Stimulated activated naive B cell treated with anti-CD40 and anti-IgM and Interleukin-4, amounts not matched to agents 10 μg/mL and 1 μg/mL and 100 μg/mL, for 72 hours (primary cell): ENCODE measurements at regions not wholly inside any gene's neighbourhood (a gene's known extent, or its start where the extent isn't known, plus 50 kb on each side); places are given as distances from the start of the nearest gene placed in this dataset.

Experiments
- ATAC-seq, 2 donors: fragments of 150-1000 bp; cut with Tn5 transposase; replicated peaks; 2 replicates each; pipeline ENCODE4 v1.10.0; 2021; ENCODE audit warnings: moderate library complexity in 1 of 2
- DNase-seq: peaks from one replicate; pipeline ENCODE4 v3.0.0; 2021
- H3K27ac Mint-ChIP-seq: one replicate; pipeline ENCODE4 v1.8.0; 2022; ENCODE audit warnings: mild to moderate bottlenecking, mixed read lengths
- H3K27me3 Mint-ChIP-seq, 2 donors: one replicate each; pipeline ENCODE4 v1.8.0; 2022; ENCODE audit warnings: mixed read lengths in 2 of 2
- H3K36me3 Mint-ChIP-seq, 2 donors: one replicate each; pipeline ENCODE4 v1.8.0; 2022; ENCODE audit warnings: mixed read lengths in 2 of 2, mild to moderate bottlenecking in 1 of 2
- H3K4me1 Mint-ChIP-seq, 2 donors: one replicate each; pipeline ENCODE4 v1.8.0; 2022; ENCODE audit warnings: mixed read lengths in 2 of 2, mild to moderate bottlenecking in 1 of 2
- H3K4me3 Mint-ChIP-seq, 2 donors: one replicate each; pipeline ENCODE4 v1.8.0; 2022; ENCODE audit warnings: mild to moderate bottlenecking in 2 of 2, mixed read lengths in 2 of 2, moderate library complexity in 1 of 2
- H3K9me3 Mint-ChIP-seq, 2 donors: one replicate each; pipeline ENCODE4 v1.8.0; 2022; ENCODE audit warnings: mixed read lengths in 2 of 2, mild to moderate bottlenecking in 1 of 2

DNA sequence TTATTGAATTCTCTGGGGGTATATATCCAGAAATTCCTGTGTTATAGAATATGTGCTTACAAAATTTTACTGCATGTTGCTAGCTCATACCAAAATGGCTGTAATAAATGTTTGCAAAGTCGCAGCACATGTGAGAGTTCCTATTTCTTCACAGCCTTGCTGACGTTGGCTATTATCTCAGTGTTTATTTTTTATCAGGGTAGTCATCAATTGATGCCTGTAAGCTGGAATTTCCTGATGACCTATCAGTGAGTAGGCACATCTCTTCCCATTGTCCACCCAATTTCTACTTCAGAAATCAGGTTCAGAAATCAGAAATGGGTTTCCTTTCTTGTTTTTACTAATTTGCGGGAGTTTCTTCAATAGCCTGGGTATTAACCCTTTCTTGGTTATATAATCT, 268.1 kb upstream of the FZD8 start:
- Mint-ChIP-seq H3K36me3 (no peaks in the 10 kb centered on the region), H3K9me3 (peaks cover 0 to 1% of the 10 kb centered on the region in 2 donors), H3K4me1 (no peaks in the 10 kb centered on the region), H3K27me3 (peaks cover 0 to 4% of the 10 kb centered on the region in 2 donors), H3K4me3 (no peak overlapping the region), H3K27ac (no peak overlapping the region)
- ATAC-seq (no peak), DNase-seq (no peak)

DNA sequence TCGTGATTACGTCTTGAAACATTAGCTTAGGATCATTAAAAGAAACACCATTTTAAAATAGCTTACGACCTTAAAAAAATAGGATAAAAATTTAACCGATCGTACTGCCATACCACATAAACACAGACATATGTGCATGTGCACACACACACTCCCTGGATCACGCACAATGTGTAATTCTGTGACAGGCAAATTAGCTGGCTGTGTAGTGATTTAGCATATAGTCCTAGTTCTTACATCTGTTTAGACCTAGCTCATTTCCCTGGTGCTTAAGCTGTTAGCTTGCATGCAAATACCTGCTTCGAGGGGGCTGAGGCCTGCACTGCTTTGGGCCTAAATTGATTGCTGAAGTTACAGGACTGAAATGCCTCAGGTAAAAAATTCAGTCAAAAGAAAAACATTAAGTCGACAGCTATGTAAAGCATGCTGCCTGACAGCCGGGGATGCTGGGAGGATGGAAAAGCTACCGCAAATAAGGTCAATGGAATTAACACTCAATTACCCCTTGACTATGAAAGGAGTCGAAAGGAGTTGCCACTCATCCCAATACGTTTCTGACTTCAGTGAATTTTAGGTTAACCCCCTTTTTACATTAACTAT, 267.1 kb upstream of the FZD8 start:
- ATAC-seq, result no peak
- peaks cover 0 to 4% of the 10 kb centered on the region in 2 donors for H3K27me3 Mint-ChIP-seq

DNA sequence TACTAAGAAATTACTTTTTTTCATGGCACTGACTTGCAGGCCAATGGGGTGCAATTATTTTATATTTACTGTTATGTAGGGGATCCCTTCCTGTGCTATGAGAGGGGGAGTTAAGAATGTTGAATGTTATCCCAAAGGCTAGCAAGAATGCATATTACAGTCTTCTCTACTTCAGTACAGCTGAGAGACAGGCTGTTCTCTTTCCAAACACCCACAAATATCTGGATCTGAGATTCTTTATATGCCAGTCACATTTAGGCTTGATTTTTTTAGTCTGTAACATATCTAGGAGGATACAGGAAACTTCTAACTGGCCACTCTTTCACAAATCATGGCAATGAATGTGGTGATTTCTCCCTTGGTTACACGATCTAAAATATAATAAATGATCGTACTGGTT, 266.4 kb upstream of the FZD8 start:
- no peak for DNase-seq
- Mint-ChIP-seq H3K36me3 (no peaks in the 10 kb centered on the region), H3K9me3 (peaks cover 0 to 1% of the 10 kb centered on the region in 2 donors), H3K27ac (no peak overlapping the region), H3K27me3 (peaks cover 0 to 4% of the 10 kb centered on the region in 2 donors), H3K4me1 (no peaks in the 10 kb centered on the region), H3K4me3 (no peak overlapping the region)
- no peak for ATAC-seq

More for the DNA sequence above, 267.1 kb upstream of the FZD8 start:
- DNase-seq, result no peak
- no peaks in the 10 kb centered on the region for H3K4me1 Mint-ChIP-seq
- no peak overlapping the region for H3K27ac Mint-ChIP-seq
- peaks cover 0 to 1% of the 10 kb centered on the region in 2 donors for H3K9me3 Mint-ChIP-seq
- no peak overlapping the region for H3K4me3 Mint-ChIP-seq
- no peaks in the 10 kb centered on the region for H3K36me3 Mint-ChIP-seq

DNA sequence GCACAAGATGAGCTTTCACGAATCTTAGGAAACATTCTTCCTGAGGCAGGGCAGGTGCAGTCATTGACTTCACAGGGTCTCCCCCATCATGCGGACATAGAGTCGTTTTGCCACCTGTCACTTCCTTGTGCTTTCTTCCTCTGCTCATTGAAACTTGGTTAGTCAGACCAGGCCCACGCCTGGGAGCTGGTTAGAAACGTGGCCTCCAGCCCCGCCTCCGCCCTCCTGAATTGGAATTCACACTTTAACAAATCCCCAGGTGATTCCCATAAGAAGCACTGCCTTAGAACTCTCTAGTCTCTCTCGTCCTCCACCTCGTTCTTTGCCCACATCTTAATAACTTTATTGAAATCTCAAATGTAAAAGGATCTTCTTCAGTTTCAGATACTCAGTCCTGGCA, 265.5 kb upstream of the FZD8 start:
- Mint-ChIP-seq H3K27ac (no peak overlapping the region), H3K9me3 (peaks cover 0 to 1% of the 10 kb centered on the region in 2 donors), H3K4me1 (no peaks in the 10 kb centered on the region), H3K27me3 (peaks cover 0 to 4% of the 10 kb centered on the region in 2 donors), H3K4me3 (no peak overlapping the region), H3K36me3 (no peaks in the 10 kb centered on the region)
- DNase-seq (no peak), ATAC-seq (no peak)

DNA sequence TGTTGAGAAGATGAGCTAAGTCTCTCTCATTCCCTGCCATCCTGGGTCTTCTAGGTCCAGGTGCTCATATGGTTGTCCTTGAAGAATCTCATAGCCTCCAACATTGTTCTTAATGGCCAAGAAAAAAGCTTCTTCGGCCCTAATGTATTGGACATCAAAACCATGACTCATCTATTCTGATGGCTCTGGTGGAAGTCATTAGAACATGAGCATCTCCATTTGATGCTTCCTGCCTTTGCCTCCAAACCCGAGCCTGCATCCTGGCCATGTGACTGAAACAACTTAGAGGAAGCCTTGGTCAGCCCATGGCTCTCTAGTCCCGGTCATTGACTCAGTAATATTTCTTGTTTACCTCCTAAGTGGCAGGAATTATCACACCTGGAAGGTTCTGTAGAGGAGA, 264.1 kb upstream of the FZD8 start:
- Mint-ChIP-seq H3K4me1 (no peaks in the 10 kb centered on the region), H3K9me3 (peaks cover 0 to 1% of the 10 kb centered on the region in 2 donors), H3K36me3 (no peaks in the 10 kb centered on the region), H3K4me3 (no peak overlapping the region), H3K27ac (no peak overlapping the region), H3K27me3 (no peaks in the 10 kb centered on the region)
- DNase-seq (no peak), ATAC-seq (no peak)

DNA sequence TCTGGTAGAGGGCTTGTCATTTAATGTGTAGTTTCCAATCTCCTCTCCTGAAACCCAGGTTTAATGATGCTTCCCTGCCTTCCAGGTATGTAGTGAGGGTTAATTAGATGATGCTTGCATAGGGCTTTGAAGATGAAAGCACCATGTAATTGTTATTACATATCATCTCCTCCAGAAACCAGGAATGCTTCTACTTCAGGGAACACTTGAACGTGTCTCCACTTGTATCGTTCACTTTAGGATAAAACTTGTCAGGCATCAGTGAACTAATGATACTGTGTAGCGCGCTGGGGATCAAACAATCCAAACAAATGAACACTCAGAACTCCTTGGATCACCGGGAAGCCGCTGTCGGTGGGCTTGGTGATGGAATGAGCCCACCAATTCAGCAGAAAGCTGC, 260.9 kb upstream of the FZD8 start:
- no peaks in the 10 kb centered on the region for H3K36me3 Mint-ChIP-seq
- H3K4me1 Mint-ChIP-seq, result no peaks in the 10 kb centered on the region
- ATAC-seq (no peak), DNase-seq (no peak)
- no peaks in the 10 kb centered on the region for H3K27me3 Mint-ChIP-seq
- no peak overlapping the region for H3K4me3 Mint-ChIP-seq
- H3K27ac Mint-ChIP-seq, result no peak overlapping the region
- peaks cover 0 to 5% of the 10 kb centered on the region in 2 donors for H3K9me3 Mint-ChIP-seq

DNA sequence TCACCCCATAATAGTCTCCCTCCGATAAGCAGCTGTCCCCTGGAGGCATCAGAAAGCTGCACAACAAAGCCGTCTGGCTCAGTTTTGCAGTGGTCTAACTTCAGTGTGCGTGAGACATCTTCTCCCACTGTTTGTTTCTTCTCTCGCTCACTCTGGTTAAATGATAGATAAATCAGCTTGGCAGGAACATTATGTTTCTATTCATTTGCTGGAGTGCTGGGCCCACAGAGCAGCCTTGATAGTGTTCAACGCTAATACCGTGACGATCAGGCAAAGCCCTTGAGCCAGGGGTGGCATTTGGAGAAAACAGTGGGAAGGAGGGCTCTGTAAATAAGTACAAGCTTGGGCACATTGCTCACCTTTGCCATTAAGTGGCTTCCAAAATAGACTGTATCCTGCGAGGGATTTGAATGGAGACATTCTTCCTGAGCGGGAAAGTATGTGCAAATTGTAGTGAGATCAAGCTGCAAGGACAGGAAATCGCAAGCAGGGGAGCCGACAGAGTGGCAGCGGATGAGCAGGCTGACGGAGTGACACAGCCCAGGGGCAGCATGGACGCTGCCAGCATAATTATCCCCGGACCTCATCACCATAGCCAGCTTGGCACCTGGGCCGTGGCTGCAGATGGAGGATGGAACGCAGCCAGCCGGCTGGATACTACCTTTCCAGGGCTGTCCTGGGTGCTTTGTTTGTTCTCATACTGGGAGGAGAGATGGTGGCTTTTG, 256.8 kb upstream of the FZD8 start:
- ATAC-seq (no peak), DNase-seq (no peak)
- Mint-ChIP-seq H3K4me3 (no peak overlapping the region), H3K4me1 (no peaks in the 10 kb centered on the region), H3K9me3 (peaks cover 4% of the 10 kb centered on the region in 2 donors), H3K27ac (no peak overlapping the region), H3K36me3 (no peaks in the 10 kb centered on the region), H3K27me3 (no peaks in the 10 kb centered on the region)

DNA sequence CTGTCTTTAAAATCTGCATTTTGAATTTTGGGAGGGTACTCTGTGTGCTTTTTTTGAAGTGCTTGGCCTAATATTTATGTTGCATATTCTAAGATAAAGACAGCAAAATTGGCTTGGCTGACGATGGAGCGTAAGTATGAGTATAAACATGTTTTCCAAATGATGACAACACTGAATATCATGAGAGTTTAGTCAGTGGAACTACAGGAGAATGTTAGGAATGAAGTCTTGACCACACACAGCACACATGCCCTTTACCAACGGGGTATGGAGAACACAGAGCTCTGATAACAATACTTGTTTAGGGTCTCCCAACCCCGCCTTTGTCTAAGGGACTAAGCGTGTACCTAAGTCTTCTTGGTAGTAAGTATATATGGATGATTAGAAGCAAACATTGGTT, 253.9 kb upstream of the FZD8 start:
- H3K4me1 Mint-ChIP-seq, result no peaks in the 10 kb centered on the region
- no peak for ATAC-seq
- peaks cover 4% of the 10 kb centered on the region in 2 donors for H3K9me3 Mint-ChIP-seq
- no peaks in the 10 kb centered on the region for H3K36me3 Mint-ChIP-seq
- DNase-seq, result no peak
- no peaks in the 10 kb centered on the region for H3K27me3 Mint-ChIP-seq
- no peak overlapping the region for H3K4me3 Mint-ChIP-seq
- no peak overlapping the region for H3K27ac Mint-ChIP-seq

DNA sequence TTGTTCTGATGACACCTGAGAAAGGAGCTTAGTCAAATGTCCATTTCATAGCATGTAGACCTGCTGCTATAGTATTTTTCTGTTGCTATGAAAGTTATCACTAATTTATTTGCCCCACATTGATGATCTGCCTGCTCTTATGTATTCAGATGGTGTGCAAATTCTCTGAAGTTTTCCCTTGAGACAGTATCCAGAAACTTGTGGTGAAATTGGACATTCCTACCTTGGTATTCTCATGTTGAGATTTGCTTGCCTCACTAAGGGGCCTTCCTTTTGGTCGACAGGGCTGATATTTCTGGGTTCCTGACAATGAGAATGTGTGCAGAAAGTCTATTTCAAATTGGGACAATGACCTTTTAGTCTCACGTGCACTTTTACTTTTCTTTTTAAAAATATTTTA, 253.2 kb upstream of the FZD8 start:
- Mint-ChIP-seq H3K27me3 (no peaks in the 10 kb centered on the region), H3K36me3 (no peaks in the 10 kb centered on the region), H3K4me3 (no peak overlapping the region), H3K4me1 (no peaks in the 10 kb centered on the region), H3K27ac (no peak overlapping the region), H3K9me3 (peaks cover 4% of the 10 kb centered on the region in 2 donors)
- DNase-seq (no peak), ATAC-seq (no peak)

DNA sequence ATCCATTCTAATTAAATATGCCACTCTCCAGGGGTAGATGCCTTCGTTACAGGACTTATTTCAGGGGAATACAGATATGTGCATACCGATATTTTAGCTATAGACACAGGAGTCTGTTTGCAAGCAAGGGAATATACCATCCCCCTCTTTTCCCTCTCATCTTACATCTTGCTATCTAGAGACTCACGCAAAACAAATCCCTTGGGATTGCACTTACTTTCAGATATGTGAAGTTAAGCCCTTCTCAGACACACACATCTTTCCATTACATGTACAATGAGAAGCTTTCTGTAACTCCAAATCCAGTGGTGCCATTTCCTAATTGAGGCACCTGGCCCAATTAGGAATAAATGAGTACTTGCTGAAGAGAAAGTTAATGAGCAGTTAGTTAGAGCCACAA, 250.4 kb upstream of the FZD8 start:
- DNase-seq (no peak), ATAC-seq (no peak)
- Mint-ChIP-seq H3K9me3 (peaks cover 0 to 4% of the 10 kb centered on the region in 2 donors), H3K4me3 (no peak overlapping the region), H3K4me1 (no peaks in the 10 kb centered on the region), H3K36me3 (no peaks in the 10 kb centered on the region), H3K27me3 (peaks cover 5 to 15% of the 10 kb centered on the region in 2 donors), H3K27ac (no peak overlapping the region)

DNA sequence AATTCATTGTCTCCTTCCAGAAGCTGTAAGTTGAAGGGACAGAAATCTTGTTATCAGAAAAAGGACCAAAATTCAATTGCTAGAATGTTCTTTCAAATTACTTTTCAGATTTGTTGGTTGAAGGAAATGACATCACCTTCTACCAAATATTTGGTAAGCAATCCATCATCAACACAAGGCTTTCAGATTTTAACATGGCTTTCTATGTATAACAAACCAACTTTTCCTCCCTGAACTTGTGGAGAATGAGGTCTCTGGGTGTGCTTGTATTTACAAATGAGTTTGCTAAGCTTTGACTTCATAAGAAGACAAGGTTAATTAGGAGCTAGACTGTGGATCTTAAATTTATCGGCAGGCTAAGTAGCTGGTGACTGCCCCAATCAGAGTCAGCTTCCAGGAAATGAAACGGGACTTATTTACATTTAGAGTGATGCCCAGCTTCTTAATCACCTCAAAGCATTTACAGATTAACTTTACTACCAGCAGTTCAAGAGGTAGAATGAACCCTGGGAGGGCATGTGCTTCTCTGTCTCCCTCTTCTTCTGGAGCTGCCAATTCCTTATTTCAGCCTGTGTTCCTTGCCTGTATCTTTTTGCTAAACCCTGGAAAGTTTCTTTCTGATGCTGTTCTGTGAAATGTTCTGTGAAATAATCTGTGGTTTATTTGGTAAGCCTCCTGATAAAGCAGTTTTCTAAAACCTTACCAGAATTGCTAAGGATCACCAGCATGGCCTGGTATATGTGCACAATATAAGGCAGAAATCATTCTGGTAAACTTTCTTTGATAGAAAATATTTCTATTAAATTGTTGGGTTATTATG, 248.8 kb upstream of the FZD8 start:
- peaks cover 0 to 4% of the 10 kb centered on the region in 2 donors for H3K9me3 Mint-ChIP-seq
- DNase-seq, result no peak
- ATAC-seq, result no peak
- no peak overlapping the region for H3K27ac Mint-ChIP-seq
- H3K36me3 Mint-ChIP-seq, result no peaks in the 10 kb centered on the region
- peaks cover 5 to 15% of the 10 kb centered on the region in 2 donors for H3K27me3 Mint-ChIP-seq
- no peaks in the 10 kb centered on the region for H3K4me1 Mint-ChIP-seq
- no peak overlapping the region for H3K4me3 Mint-ChIP-seq

DNA sequence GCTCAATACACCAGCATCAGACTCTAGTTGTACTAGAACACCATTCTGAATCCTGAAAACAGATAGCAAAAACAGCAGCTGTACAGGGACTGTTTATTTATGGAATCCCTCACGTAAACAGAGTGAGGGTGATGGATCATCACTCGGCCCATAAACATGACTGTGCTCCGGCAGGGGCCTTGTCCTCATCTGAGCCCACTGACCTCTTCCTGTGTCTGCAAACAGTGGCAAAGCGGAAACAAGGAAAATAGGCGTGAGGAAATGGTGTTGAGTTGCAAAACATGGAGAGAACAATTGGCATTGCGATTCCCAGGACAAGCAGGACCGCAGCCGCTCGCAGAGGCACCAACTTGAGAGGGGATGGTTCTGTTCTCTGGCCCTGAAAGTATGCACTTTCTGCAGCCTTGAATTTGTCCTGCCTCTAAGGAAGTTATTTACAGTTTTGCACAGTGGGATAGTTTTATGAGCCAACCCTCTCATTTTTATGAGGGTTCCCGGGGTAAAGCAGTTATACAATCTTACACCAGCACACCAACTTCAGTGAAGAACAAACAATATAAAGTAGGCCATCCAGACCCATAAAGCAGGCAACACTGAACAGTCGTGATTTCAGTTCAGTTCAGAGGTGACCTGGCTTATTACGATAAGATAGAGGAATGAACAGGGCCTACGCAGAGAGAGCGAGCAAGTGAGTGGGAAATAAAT, 248.0 kb upstream of the FZD8 start:
- no peak for DNase-seq
- Mint-ChIP-seq H3K4me3 (no peak overlapping the region), H3K9me3 (peaks cover 0 to 4% of the 10 kb centered on the region in 2 donors), H3K27me3 (peaks cover 5 to 15% of the 10 kb centered on the region in 2 donors), H3K36me3 (no peaks in the 10 kb centered on the region), H3K4me1 (no peaks in the 10 kb centered on the region), H3K27ac (no peak overlapping the region)
- no peak for ATAC-seq

DNA sequence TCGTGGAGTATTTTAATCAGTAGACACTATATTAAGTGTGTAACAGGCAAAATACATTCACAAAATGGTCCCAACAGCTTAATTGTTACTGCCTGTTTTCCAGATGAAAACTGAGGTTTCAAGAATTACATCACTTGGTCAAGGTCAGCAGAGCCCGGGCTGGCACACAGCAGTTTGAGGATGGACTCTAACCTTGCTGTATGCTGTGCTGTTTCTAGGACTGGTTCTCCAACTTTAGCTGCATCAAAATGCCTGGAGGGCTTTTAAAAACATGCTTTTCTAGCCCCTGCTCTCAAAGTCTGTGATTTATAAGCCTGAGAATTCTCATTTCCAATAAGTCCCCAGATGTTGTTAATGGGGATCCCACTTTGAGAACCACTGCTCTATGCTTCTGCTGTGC, 247.1 kb upstream of the FZD8 start:
- no peak for ATAC-seq
- Mint-ChIP-seq H3K36me3 (no peaks in the 10 kb centered on the region), H3K27me3 (peaks cover 5 to 15% of the 10 kb centered on the region in 2 donors), H3K4me3 (no peak overlapping the region), H3K4me1 (no peaks in the 10 kb centered on the region), H3K27ac (no peak overlapping the region), H3K9me3 (no peaks in the 10 kb centered on the region)
- DNase-seq, result no peak

DNA sequence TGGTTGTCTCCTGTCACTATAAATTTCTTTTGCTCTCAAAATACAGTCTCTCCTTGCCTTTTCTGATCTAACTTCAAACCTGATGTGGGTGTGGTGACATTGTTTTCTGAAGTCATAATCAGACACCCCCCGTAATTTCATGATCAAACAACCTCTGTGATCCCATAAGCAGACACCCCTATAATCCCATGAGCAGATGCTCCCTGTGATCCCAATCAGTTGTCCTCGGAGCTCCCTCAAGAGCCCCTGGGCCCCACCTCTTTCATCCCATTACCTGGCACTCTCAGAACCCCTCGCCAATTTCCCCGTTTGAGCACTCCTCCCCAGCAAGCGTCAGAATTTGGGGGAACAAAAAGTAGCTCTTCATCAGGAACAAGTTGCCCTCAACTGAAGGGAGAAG, 246.3 kb upstream of the FZD8 start:
- H3K36me3 Mint-ChIP-seq, result no peaks in the 10 kb centered on the region
- no peaks in the 10 kb centered on the region for H3K9me3 Mint-ChIP-seq
- H3K4me3 Mint-ChIP-seq, result no peak overlapping the region
- H3K27ac Mint-ChIP-seq, result no peak overlapping the region
- no peak for DNase-seq
- no peak for ATAC-seq
- no peaks in the 10 kb centered on the region for H3K4me1 Mint-ChIP-seq
- peaks cover 5 to 15% of the 10 kb centered on the region in 2 donors for H3K27me3 Mint-ChIP-seq
